GM20431 (cell line): ENCODE measurements at regions not wholly inside any gene's neighbourhood (a gene's known extent, or its start where the extent isn't known, plus 50 kb on each side); places are given as distances from the start of the nearest gene placed in this dataset.
"Not testable (repeated sequence)": the region's sequence is repeated elsewhere in the genome, so short reads cannot be mapped to it uniquely, and the experiment has no call there.

ENCODE experiments used
- in situ Hi-C: fragments of 300-500 bp; cut with MseI, MboI; formaldehyde crosslinking; loops from one replicate; pipeline ENCODE4 v1.15.0; 2020; ENCODE audit warnings: low sequenced_read_pairs; ENCODE audit not compliant: unreplicated experiment

DNA sequence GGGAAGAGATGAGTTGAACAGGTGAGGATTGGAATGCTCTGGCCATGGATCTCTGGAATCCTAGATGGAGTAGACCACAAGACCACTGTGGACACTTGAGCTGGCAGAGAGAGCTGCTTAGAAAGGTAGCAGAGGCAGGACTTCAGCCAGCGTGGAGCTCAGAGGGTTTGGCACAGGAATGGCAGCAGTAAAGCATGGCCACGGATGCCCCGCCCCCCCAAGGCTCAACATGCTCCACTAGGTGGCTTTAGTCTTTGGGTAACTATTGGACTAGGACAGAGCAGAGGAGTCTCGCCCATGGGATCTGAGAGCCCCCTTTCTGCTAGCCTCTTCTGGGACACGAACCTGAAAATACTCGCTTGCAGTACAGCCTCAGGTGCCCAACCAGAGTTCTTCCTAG is 150.1 kb upstream of the NEIL3 start:
- in situ Hi-C loops, result no loop called here

DNA sequence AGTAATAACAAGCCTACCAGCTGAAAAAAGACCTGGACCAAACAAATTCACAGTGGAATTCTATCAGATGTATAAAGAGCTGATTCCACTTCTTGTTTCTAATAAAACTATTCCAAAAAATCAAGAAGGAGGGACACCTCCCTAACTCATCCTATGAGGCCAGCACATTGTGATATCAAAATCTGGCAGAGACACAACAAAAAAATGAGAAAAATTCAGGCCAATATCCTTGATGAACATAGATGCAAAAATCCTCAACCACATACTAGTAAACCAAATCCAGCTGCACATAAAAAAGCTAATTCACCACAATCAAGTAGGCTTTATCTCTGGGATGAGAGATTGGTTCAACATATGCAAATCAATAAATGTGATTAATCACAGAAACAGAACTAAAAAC is 147.9 kb upstream of the NEIL3 start:
- in situ Hi-C loops, result no loop called here

DNA sequence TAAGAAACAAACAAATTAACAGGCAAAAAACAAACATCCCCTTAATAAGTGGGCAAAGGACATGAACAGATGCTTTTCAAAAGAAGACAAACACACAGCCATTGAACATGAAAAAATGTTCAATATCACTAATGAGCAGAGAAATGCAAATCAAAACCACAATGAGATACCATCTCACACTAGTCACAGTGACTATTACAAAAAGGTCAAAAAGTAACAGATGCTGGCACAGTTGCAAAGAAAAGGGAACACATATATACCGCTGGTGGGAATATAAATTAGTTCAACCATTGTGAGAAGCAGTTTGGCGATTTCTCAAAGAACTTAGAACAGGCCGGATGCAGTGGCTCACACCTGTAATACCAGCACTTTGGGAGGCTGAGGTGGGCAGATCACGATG is 146.1 kb upstream of the NEIL3 start:
- in situ Hi-C loops, result no loop called here

DNA sequence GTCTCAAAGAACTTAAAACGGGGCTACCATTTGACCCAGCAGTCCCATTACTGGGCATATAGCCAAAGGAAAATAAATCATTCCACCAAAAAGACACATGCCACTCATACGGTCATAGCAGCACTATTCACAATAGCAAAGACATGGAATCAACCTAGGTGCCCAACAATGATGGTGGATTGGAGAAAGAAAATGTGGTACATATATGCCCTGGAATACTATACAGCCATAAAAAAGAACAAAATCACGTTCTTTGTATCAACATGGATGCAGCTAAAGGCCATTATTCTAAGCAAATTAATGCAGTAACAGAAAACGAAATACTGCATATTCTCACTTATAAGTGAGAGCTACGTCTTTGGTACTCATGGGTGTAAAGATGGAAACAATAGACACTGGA is 138.1 kb upstream of the NEIL3 start:
- in situ Hi-C loops, result no loop called here

DNA sequence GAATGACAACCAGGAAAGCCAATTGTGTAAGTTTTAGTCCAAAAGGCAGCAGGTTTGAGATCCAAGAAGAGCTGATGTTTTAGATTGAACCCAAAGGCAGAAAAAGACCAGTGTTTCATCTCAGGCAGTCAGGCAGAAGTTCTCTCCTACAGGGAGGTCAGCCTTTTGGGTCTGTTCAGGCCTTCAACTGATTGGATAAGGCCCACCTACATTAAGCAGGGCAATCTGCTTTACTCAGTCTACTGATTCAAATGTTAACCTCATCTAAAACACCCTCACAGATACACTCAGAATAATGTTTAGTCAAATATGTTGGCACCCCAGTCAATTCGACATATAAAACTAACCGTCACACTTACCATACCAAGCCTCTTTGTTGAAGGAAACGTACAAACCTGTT is 134.2 kb upstream of the NEIL3 start:
- in situ Hi-C loops, result no loop called here

DNA sequence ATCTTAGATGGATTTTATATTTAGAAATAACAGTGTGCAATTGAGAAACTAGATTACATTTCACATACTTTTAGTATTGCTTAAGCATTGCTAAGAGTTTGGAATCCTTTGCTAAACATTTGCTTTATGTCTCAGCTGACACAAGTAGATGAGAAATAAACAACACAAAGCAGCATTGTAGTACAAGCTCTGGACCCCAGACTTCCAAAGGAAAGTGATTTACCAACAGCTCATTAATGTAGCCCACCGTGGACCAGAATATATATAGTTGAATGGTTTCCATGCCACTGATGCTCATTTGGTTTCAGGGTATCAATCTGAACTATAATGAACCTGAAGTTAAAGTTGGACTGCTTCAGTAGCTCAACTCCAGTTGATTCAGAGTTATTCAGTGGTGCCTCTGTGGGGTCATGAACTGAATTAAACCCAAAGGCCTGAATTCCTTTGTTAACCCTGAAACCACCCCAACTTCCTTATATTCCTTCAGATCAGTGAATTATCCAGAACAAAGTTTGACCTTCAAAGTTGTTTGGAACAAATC is 132.1 kb upstream of the NEIL3 start:
- in situ Hi-C loops, result no loop called here

DNA sequence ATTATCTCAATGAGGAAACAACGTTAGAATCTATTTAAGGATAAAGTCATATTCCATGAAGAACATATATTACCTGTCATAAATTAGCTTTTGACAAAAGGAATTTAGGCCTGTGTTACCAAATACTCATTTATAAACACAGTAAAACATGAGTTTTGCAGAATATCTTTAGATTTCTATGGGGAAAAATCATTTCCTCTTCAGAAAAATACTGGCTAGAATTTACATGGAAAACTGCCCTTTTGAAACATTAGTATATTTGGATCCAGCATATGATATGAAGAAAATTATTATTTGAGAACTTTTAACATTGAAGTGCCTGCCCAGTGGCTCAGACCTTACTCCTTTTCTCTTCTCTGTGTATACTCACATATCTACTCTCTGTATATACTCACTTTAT is 131.4 kb upstream of the NEIL3 start:
- in situ Hi-C loops, result no loop called here

DNA sequence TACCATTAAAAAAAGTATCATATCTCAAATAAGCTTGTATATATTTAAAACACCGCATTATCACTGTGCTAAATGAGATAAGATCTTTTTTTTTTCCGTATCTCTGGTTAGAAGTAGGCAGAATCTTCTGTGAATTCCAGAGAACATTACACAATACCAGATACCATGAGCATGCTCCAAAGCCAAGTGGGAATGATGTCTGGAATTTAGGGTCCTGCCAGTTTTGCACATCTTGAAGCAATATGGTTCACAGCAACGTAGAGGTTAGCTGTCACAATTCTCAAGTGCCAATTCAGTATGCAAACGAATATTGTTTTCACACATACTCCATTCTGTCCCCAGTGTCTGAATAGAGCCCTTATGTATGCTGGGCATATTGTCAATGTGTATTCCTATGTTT is 127.5 kb upstream of the NEIL3 start:
- in situ Hi-C loops, result no loop called here

DNA sequence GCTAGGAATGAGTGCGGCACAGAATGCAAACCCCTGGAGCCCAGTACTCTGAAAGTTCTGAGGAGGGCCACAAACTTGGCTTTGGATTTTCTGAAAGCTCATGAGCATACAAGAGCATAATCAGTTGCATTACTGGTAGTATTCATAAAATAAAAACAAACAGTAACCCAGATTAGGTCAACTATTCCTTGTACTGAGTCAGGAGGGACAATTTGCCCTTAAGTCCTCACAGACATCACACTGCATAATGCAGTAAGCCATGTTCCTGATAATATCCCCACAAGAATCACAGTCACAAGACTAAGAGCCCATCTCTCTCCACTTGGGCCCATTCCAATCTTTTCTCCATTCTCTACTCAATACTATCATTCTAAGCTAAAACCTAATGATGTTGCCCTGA is 126.9 kb upstream of the NEIL3 start:
- in situ Hi-C loops, result no loop called here

DNA sequence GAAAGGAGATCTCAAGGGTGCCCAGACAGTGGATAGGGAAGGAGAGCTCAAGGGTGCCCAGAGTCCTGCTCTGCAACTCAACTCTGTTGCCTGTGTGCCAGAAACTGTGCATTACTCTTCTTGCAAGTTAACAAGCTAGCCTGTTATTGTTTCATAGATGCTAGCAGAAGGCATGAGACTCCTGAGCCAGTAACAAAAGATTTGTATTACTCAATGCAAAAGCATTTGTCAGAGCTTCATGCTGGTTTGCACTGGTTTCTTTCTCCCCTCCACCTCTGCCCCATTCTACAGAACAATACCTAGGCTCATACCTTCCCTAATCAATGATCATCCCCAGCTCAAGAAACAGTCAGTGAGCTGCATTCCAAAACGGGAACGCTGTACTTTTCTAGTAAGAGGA is 124.5 kb upstream of the NEIL3 start:
- in situ Hi-C loops, result no loop called here

DNA sequence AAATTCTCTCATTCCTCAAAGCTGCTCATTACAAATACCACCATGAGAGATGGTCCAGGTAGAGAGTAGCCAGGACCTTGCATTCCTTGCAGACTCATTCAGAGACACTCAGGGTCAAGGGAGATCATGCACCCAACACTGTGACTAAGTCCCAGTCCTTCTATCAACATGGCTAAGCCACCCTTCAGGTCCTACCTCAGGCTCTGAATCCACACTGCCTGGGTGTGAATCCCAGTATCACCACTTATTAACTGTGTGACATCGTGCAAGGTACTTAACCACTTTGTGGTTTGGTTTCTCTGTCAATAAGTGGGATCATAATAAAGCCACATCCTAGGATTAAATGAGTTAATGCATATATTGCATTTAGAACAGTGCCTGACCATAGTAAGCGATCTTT is 124.1 kb upstream of the NEIL3 start:
- in situ Hi-C loops, result no loop called here

DNA sequence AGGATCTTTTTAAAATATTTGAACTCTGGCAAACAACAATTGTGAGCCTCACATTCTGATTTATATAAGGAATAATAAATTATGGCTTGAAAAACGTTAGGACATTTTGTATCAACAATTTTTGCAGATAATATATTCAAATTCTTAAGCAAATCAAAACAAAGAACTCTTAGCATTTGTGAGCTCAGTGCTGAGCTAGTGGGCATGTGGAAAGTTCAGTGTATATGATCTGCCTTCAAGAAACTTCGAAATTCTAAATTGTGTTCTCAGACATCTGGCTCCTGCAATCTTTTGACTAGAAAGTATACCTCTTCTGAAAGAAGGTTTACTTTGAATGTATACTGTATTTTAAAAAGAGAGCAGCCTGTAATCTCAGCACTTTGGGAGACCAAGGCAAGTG is 122.3 kb upstream of the NEIL3 start:
- in situ Hi-C loops, result no loop called here

DNA sequence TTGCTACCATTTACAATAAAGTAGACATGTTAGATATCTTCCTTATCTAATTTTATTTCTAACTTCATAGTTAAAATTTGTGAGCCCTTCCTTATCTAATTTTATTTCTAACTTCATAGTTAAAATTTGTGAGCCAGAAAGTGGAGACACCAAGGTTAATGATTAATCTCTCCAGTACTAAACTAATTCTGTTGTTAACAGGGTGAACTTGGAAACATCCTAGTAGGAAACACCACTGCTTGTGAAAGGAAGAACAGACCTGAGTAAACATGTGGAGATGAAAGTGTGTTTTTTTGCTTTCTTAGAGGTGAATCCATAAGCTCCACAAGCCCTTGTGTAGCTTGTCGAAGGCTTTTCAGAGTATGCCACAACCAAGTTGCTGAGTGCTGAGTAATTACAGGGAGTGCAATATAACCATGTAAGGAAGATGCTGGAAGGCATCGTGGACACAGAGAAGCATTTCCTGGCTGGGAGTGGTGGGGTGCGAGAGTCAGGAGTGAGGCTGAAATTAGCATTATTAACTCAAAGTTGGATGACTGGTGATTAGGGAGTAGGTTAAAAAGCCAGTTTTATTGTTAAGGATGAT is 118.6 kb upstream of the NEIL3 start:
- in situ Hi-C loops, result no loop called here

DNA sequence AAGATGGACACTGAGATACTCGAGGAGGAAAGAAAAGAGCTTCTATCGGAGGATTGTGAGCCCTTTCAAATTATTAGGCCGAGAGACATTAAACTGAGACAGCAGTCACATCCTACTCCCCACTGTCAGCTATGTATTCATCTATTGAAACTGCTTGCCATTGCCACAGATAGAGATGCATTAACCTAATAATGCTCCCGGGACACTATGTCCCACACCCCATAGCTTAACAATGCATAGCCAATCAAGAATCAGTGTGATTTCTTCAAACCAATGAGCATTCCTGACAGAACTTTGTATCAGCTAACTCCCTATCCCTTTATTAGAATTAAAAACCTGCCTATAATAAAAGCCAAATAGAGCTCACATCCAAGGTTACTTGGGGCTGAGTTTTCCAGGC is 118.1 kb upstream of the NEIL3 start:
- in situ Hi-C loops, result no loop called here

DNA sequence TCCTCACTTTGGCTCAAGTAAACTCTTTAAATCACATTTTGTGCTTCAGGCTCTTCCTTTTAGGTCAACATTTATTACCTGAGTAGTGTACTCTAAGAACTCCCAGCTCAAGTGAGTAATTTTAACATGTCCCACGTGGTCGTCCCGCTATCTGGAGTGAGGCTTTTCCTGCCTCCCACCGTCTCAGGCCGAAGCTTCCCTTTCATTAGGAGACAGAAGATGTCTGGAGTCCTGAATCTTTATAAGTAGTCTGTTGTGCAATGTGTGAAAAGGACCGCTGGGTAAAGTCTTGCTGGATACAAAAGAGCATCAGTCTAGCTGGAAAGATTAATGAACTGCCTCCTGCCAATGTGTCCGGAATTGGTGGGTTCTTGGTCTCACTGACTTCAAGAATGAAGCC is 117.7 kb upstream of the NEIL3 start:
- in situ Hi-C loops, result no loop called here

DNA sequence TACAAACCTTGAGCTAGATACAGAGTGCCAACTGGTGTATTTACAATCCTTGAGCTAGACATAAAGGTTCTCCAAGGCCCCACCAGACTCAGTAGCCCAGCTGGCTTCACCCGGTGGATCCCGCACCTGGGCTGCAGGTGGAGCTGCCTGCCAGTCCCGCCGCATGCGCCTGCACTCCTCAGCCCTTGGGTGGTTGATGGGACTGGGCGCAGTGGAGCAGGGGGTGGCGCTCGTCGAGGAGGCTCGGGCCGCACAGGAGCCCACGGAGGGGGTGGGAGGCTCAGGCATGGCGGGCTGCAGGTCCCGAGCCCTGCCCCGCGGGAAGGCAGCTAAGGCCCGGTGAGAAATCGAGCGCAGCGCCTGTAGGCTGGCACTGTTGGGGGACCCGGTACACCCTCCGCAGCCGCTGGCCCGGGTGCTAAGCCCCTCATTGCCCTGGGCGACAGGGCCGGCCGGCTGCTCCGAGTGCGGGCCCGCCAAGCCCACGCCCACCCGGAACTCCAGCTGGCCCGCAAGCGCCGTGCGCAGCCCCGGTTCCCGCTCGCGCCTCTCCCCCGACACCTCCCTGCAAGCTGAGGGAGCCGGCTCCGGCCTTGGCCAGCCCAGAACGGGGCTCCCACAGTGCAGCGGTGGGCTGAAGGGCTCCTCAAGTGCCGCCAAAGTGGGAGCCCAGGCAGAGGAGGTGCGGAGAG is 116.5 kb upstream of the NEIL3 start:
- in situ Hi-C loops, result not testable (repeated sequence)

DNA sequence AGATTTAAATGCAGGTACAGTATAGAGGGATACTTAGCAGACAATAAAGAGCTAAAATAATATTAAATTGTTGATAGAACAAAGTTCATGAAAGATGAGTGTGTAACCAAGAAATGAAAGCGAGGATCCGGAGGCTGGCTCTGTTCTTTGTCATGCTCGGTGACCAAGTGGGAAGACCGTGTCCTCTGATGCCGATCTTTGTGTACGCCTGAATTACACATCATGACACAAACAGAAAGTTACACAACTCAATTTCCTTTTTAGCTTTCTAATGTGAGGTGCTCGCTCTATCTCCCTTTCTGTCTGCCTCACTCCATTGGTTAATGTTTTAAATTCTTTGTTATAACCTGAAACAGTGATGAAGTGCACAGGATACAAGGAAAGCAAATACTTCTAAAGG is 114.8 kb upstream of the NEIL3 start:
- in situ Hi-C loops, result no loop called here

DNA sequence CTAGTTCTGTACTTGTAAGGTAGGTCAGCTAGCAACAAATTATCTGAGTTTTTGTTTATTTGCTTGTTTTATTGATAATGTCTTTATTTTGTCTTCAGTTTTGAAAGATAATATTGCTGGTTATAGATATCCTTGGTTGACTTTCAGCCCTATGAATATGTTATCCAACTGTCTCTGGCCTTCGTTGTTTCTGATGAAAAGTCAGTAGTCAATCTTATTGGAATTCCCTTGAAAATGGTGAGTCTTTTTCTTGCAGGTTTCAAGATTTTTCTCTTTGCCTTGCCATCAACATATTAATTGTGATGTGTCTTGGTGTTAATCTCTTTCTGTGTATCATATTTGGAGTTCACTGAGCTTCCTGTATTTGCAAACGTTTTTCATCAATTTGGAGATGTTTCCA is 113.1 kb upstream of the NEIL3 start:
- in situ Hi-C loops, result no loop called here

DNA sequence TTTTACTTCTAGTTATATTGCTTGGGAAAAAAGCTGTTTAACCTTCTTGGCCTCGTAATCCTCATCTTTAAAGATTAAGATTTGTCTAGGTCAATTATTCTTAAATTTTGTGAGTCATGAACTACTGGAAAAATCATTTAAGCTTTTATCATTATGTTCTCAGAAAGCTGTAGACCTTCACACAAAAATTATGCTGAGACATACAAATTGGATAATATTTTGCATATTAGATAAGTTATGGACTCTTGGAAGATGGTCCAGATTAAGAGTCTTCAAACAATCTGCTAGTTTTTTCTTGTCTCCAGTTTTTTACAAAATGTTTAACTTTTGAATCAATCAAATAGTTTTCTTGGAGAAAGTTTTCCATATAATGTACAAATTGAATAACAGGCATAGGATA is 108.1 kb upstream of the NEIL3 start:
- in situ Hi-C loops, result no loop called here

DNA sequence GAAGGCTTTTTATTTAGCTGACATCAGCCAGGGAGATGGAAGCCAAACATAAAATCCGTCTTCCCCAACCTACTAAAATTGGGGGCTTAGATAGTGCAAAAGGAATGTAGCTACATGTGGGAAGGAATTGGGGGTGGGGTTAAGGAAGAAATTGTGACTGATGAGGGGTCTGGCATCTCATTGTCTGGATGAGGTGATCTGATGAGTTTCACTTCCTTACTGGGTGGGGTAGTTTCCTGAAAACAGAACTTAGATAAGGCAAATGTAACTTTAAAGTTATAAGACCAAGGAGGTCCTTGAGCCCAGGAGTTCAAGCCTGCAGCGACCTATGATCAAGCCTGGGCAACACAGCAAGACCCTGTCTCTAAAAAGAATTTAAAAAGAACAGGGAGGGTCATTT is 105.5 kb upstream of the NEIL3 start:
- in situ Hi-C loops, result no loop called here

DNA sequence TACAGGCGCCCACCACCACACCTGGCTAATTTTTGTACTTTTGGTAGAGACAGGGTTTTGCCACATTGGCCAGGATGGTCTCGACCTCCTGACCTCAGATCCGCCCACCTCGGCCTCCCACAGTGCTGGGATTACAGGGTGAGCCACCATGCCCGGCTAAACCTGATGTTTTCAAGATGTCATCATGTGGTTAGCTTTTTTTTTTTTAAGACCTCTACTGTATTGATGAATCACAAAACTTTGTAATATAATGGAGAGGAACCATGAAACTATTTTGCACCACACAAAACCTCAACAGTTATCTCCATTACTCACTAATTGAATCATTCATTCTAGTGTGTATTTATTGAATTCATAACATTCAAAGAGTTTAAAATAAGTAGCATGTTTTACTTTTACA is 94.7 kb upstream of the NEIL3 start:
- in situ Hi-C loops, result no loop called here

DNA sequence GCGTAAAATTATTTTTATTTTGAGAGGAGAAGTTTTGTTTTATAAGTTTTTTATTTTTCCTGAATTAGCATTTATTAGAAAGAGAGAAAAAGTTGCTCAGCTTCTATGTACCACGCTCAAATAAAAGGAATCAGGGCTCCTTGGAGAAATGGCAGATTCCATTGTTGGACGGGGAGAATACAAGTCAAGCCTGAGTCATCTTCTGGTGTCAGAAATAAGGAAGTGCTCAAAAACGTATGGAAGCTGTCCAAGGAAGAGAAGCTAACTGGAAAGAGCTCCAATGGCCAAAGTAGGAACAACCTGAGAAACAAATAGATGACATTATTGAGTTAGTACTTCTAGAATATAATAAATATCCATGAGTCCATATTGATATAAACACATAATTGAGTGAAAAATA is 89.3 kb upstream of the NEIL3 start:
- in situ Hi-C loops, result no loop called here
